Panc1 (cell line): ENCODE measurements at regions not wholly inside any gene's neighbourhood (a gene's known extent, or its start where the extent isn't known, plus 50 kb on each side); places are given as distances from the start of the nearest gene placed in this dataset.

Experiments used
- ATAC-seq: fragments of 200-7000 bp; cut with Tn5 transposase; 2 replicates; pipeline ENCODE4 v1.9.1; 2020; ENCODE audit warnings: mild to moderate bottlenecking, moderate library complexity
- BruUV-seq: library from RNA; stranded (reverse); fragments of 400-500 nt; replicated peaks from 2 replicates; lab custom pipeline; 2021; lab: Mats Ljungman, UMichigan
- CTCF ChIA-PET: fragments of 300-600 bp; sonication (Branson Sonifier 250); formaldehyde crosslinking; loops from one replicate; lab custom pipeline; 2022; ENCODE audit warnings: antibody characterized with exemption; lab: Charles Lee
- POLR2A ChIA-PET: fragments of 300-600 bp; sonication (Branson Sonifier 250); formaldehyde crosslinking; loops from one replicate; lab custom pipeline; 2022; ENCODE audit warnings: antibody characterized with exemption; lab: Charles Lee
- DNase-seq: peaks from one replicate; pipeline ENCODE4 v3.0.0-alpha.2; 2010; ENCODE audit warnings: low read depth, low spot score
- H3K27ac ChIP-seq: 2 replicates; pipeline ENCODE4 v1.5.1; 2011; ENCODE audit warnings: mild to moderate bottlenecking, low read length, inconsistent platforms
- H3K27me3 ChIP-seq: fragments of 200-500 bp; sonication (Bioruptor generic); 2 replicates; pipeline ENCODE4 v1.6.0; 2014; ENCODE audit warnings: low read length, inconsistent platforms; ENCODE audit not compliant: control insufficient read depth, insufficient read depth
- H3K36me3 ChIP-seq: fragments of 200-500 bp; sonication (Bioruptor generic); 2 replicates; pipeline ENCODE4 v1.5.1; 2014; ENCODE audit warnings: inconsistent platforms, mild to moderate bottlenecking, low read length, moderate library complexity; ENCODE audit not compliant: control insufficient read depth, insufficient read depth
- H3K4me1 ChIP-seq: 2 replicates; pipeline ENCODE4 v1.5.1; 2011; ENCODE audit warnings: inconsistent platforms, mild to moderate bottlenecking, low read length, moderate library complexity; ENCODE audit not compliant: control insufficient read depth, insufficient read depth
- H3K4me3 ChIP-seq, 2 experiments: 2 replicates each; pipeline ENCODE4 v1.5.1; 2011 to 2012; ENCODE audit warnings: low read depth in 2 of 2, low read length in 2 of 2, mild to moderate bottlenecking in 2 of 2, inconsistent platforms in 1 of 2, moderate library complexity in 1 of 2
- H3K9me3 ChIP-seq: fragments of 200-500 bp; sonication (Bioruptor generic); 2 replicates; pipeline ENCODE4 v1.5.1; 2014; ENCODE audit warnings: low read depth, mild to moderate bottlenecking, inconsistent platforms, low read length, moderate library complexity; ENCODE audit not compliant: control insufficient read depth, insufficient read depth
- CTCF ChIP-seq: fragments of 450-650 bp; IDR thresholded peaks from 2 replicates; pipeline ENCODE4 v1.5.1; 2017; ENCODE audit warnings: mild to moderate bottlenecking
- POLR2AphosphoS5 ChIP-seq: IDR thresholded peaks from 2 replicates; pipeline ENCODE4 v1.6.1; 2012; ENCODE audit warnings: mild to moderate bottlenecking, low read depth, low read length, moderate library complexity
- SIN3A ChIP-seq: IDR thresholded peaks from 2 replicates; pipeline ENCODE4 v1.6.1; 2012; ENCODE audit warnings: low read depth, mild to moderate bottlenecking, low read length, moderate library complexity, borderline replicate concordance; ENCODE audit not compliant: insufficient read depth
- TCF7L2 ChIP-seq: IDR thresholded peaks from 2 replicates; pipeline ENCODE4 v1.6.1; 2011; ENCODE audit warnings: mild to moderate bottlenecking, low read depth, low read length, inconsistent platforms
- in situ Hi-C: cut with HindIII; loops from 2 replicates; pipeline ENCODE4 v1.10.0; 2016; ENCODE audit warnings: low sequenced_read_pairs, low pct_unique_long_range_greater_than_20kb
- intact Hi-C: fragments of 100-400 bp; cut with micrococcal nuclease; formaldehyde crosslinking; loops from one replicate; pipeline ENCODE4 v1.10.0; 2022; ENCODE audit not compliant: unreplicated experiment
- TF ChIP-seq, protein P1 (sequence below), 2 experiments: IDR thresholded peaks; 2 replicates each; pipeline ENCODE4 v1.6.1; 2011 to 2012; ENCODE audit warnings: low read depth in 2 of 2, control low read depth in 1 of 2, low read length in 1 of 2, mild to moderate bottlenecking in 1 of 2, moderate library complexity in 1 of 2; ENCODE audit not compliant: insufficient read depth in 1 of 2

DNA sequence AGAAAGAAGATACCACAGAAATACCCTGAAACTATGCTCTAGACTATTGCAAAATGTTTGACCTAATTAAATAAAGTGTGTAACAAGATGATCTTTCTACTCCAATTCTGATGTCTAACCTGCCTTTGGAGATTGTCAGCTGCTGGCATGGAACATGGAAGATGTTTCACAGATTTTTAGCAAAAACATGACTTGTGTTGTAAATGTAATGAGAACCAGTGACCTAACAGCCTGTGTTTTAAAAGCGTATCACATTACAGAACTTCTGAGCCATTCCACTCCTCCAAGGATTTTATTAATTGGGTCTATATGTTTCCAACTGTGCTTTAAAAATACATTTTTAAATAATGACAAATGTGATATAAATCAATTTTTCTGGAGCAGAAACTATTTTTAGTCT is 526.3 kb upstream of the SEMA3D start:
- no peak overlapping the region for H3K27ac ChIP-seq
- H3K4me3 ChIP-seq: no peak overlapping the region
- DNase-seq (no peak), ATAC-seq (no peak)
- in situ Hi-C loops: no loop called here
- no peaks in the 10 kb centered on the region for H3K9me3 ChIP-seq
- no peaks in the 10 kb centered on the region for H3K36me3 ChIP-seq
- TF ChIP-seq POLR2AphosphoS5: no peak
- TF ChIP-seq CTCF: no peak
- no peak for TF ChIP-seq TCF7L2
- TF ChIP-seq, protein P1, sequence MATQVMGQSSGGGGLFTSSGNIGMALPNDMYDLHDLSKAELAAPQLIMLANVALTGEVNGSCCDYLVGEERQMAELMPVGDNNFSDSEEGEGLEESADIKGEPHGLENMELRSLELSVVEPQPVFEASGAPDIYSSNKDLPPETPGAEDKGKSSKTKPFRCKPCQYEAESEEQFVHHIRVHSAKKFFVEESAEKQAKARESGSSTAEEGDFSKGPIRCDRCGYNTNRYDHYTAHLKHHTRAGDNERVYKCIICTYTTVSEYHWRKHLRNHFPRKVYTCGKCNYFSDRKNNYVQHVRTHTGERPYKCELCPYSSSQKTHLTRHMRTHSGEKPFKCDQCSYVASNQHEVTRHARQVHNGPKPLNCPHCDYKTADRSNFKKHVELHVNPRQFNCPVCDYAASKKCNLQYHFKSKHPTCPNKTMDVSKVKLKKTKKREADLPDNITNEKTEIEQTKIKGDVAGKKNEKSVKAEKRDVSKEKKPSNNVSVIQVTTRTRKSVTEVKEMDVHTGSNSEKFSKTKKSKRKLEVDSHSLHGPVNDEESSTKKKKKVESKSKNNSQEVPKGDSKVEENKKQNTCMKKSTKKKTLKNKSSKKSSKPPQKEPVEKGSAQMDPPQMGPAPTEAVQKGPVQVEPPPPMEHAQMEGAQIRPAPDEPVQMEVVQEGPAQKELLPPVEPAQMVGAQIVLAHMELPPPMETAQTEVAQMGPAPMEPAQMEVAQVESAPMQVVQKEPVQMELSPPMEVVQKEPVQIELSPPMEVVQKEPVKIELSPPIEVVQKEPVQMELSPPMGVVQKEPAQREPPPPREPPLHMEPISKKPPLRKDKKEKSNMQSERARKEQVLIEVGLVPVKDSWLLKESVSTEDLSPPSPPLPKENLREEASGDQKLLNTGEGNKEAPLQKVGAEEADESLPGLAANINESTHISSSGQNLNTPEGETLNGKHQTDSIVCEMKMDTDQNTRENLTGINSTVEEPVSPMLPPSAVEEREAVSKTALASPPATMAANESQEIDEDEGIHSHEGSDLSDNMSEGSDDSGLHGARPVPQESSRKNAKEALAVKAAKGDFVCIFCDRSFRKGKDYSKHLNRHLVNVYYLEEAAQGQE (IDR thresholded peaks at IDR 0.05; ENCODE audit: insufficient read depth in 1 of 2, low read depth in 2 of 2, low read length in 1 of 2): no peak
- no peak for TF ChIP-seq SIN3A
- H3K4me1 ChIP-seq: no peaks in the 10 kb centered on the region
- no TSS peak for BruUV-seq
- intact Hi-C loops: no loop called here
- ChIA-PET CTCF (no interaction called here), POLR2A (no interaction called here)
- H3K27me3 ChIP-seq: no peaks in the 10 kb centered on the region

DNA sequence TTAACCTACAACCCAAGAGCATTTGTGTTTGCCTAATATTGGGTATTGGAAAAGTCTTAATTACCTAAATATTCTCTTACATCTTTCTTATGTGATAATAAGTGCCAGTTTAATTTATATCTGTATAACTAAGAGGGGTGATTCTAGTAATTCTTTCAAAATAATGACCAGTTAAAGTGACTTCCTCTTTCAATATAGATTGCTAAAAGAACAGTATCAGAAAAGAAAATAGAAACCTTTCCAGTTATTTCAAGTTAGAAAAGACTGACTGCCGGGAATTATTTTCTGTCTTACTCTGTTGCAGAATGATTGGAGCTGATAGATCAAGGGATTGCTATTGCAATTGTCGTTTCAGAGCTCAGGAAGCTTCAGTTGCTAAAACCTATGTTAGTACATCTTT is 525.0 kb upstream of the SEMA3D start:
- H3K4me1 ChIP-seq: no peaks in the 10 kb centered on the region
- DNase-seq (no peak), ATAC-seq (no peak)
- ChIA-PET POLR2A (no interaction called here), CTCF (no interaction called here)
- H3K27me3 ChIP-seq: no peaks in the 10 kb centered on the region
- no peaks in the 10 kb centered on the region for H3K36me3 ChIP-seq
- TF ChIP-seq TCF7L2 (no peak), SIN3A (no peak), POLR2AphosphoS5 (no peak), CTCF (no peak)
- TF ChIP-seq, protein P1 (IDR thresholded peaks at IDR 0.05; ENCODE audit: insufficient read depth in 1 of 2, low read depth in 2 of 2, low read length in 1 of 2): no peak
- no peak overlapping the region for H3K4me3 ChIP-seq
- no peak overlapping the region for H3K27ac ChIP-seq
- in situ Hi-C loops: no loop called here
- no peaks in the 10 kb centered on the region for H3K9me3 ChIP-seq
- intact Hi-C loops: no loop called here
- no TSS peak for BruUV-seq
